ENCODE measurements at regions not wholly inside any gene's neighbourhood (a gene's known extent, or its start where the extent isn't known, plus 50 kb on each side); places are given as distances from the start of the nearest gene placed in this dataset.
"Not testable (repeated sequence)": the region's sequence is repeated elsewhere in the genome, so short reads cannot be mapped to it uniquely, and the experiment has no call there.

DNA sequence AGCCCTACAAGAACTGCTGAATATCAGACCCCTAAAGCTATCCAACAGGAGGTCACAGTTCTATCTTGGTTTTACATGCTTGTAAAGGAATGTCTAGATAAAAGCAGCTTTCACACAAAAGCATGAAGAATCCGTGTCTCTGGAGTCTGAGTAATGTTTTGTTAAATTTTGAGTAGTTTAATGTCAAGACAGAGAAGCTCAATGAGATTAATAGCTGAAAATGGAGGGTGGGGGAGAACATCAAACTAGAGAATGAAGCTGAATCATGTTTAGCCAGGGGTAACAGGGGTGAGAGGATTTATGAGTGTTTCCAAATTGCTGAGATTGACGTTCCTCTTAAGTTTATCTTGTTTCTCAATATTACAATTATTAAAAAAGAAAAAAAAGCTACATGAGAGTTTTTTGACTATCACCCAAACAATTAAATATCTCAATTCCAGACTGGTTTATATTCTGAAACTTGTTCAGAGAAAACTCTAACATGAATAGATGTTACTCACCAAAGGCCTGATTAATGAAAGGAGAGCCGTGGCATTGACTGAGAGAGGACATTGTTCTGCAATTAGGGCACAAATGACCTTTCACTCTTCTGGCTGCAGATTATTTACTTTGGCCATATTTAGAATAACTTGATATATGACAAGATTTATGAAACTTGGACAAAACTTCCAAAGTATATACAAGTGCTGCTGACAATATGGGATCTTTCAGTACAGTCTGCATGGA is 266.4 kb upstream of the ETAA1 start:
- no peaks in the 10 kb centered on the region for H3K27me3 Mint-ChIP-seq
- no peak overlapping the region for H3K4me3 Mint-ChIP-seq
- ChIA-PET CTCF (no interaction called here), POLR2A (no interaction called here)
- H3K27ac Mint-ChIP-seq, result no peak overlapping the region
- intact Hi-C loops (cut with micrococcal nuclease), result no loop called here
- no peaks in the 10 kb centered on the region for H3K4me1 Mint-ChIP-seq (ENCODE audit: low read depth)
- no peaks in the 10 kb centered on the region for H3K9me3 Mint-ChIP-seq
- DNase-seq, result no peak
- no peaks in the 10 kb centered on the region for H3K36me3 Mint-ChIP-seq

- POLR2A ChIA-PET, result no interaction called here
- intact Hi-C loops (cut with micrococcal nuclease), result no loop called here
- no peak overlapping the region for H3K27ac Mint-ChIP-seq
- no peak overlapping the region for H3K4me3 Mint-ChIP-seq
- H3K36me3 Mint-ChIP-seq, result no peaks in the 10 kb centered on the region
- H3K4me1 Mint-ChIP-seq (ENCODE audit: low read depth), result no peaks in the 10 kb centered on the region
- no peaks in the 10 kb centered on the region for H3K27me3 Mint-ChIP-seq
- no peaks in the 10 kb centered on the region for H3K9me3 Mint-ChIP-seq
- CTCF ChIA-PET, result no interaction called here
- DNase-seq, result no peak
Measured at GRCh38 chr2:67131257-67131609, 265.9 kb upstream of the ETAA1 start.

DNA sequence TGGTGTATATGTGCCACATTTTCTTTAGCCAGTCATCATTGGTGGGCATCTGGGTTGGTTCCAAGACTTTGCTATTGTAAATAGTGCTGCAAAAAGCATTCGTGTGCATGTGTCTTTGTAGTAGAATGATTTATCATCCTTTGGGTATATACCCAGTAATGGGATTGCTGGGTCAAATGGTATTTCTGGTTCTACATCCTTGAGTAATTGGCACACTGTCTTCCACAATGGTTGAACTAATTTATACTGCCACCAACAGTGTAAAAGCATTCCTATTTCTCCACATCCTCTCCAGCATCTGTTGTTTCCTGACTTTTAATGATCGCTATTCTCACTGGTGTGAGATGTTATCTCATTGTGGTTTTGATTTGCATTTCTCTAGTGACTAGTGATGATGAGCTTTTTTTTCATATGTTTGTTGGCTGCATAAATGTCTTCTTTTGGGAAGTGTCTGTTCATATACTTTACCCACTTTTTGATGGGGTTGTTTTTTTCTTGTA is 264.6 kb upstream of the ETAA1 start:
- H3K36me3 Mint-ChIP-seq; H3K4me1 Mint-ChIP-seq (ENCODE audit: low read depth); H3K27me3 Mint-ChIP-seq; H3K9me3 Mint-ChIP-seq; POLR2A ChIA-PET; intact Hi-C loops (cut with micrococcal nuclease); DNase-seq; H3K4me3 Mint-ChIP-seq; CTCF ChIA-PET; H3K27ac Mint-ChIP-seq: not testable (repeated sequence)

- Mint-ChIP-seq H3K9me3 (no peaks in the 10 kb centered on the region), H3K4me3 (no peak overlapping the region), H3K36me3 (no peaks in the 10 kb centered on the region), H3K4me1 (ENCODE audit: low read depth) (no peaks in the 10 kb centered on the region), H3K27ac (no peak overlapping the region), H3K27me3 (no peaks in the 10 kb centered on the region)
- intact Hi-C loops (cut with micrococcal nuclease), result no loop called here
- DNase-seq, result no peak
- POLR2A ChIA-PET, result no interaction called here
- CTCF ChIA-PET, result no interaction called here
Measured at GRCh38 chr2:67135208-67135607, 261.9 kb upstream of the ETAA1 start.

- no peaks in the 10 kb centered on the region for H3K36me3 Mint-ChIP-seq
- H3K27me3 Mint-ChIP-seq, result no peaks in the 10 kb centered on the region
- DNase-seq, result no peak
Measured at GRCh38 chr2:67137699-67138098, 259.4 kb upstream of the ETAA1 start.

GRCh38 chr2:67142071-67142470 is 255.1 kb upstream of the ETAA1 start:
- ChIA-PET CTCF (no interaction called here), POLR2A (no interaction called here)
- DNase-seq, result no peak
- intact Hi-C loops (cut with micrococcal nuclease), result no loop called here
- no peak overlapping the region for H3K4me3 Mint-ChIP-seq
- no peak overlapping the region for H3K27ac Mint-ChIP-seq
- no peaks in the 10 kb centered on the region for H3K4me1 Mint-ChIP-seq (ENCODE audit: low read depth)
- H3K36me3 Mint-ChIP-seq, result no peaks in the 10 kb centered on the region
- H3K27me3 Mint-ChIP-seq, result no peaks in the 10 kb centered on the region
- no peaks in the 10 kb centered on the region for H3K9me3 Mint-ChIP-seq

More at GRCh38 chr2:67137699-67138098, 259.4 kb upstream of the ETAA1 start:
- intact Hi-C loops (cut with micrococcal nuclease), result no loop called here
- POLR2A ChIA-PET, result no interaction called here
- Mint-ChIP-seq H3K27ac (no peak overlapping the region), H3K4me3 (no peak overlapping the region), H3K9me3 (no peaks in the 10 kb centered on the region), H3K4me1 (ENCODE audit: low read depth) (no peaks in the 10 kb centered on the region)
- CTCF ChIA-PET, result no interaction called here

- Mint-ChIP-seq H3K27me3 (no peaks in the 10 kb centered on the region), H3K4me1 (ENCODE audit: low read depth) (no peaks in the 10 kb centered on the region), H3K27ac (no peak overlapping the region), H3K9me3 (no peaks in the 10 kb centered on the region), H3K36me3 (no peaks in the 10 kb centered on the region), H3K4me3 (no peak overlapping the region)
- CTCF ChIA-PET, result no interaction called here
- DNase-seq, result no peak
- POLR2A ChIA-PET, result no interaction called here
- intact Hi-C loops (cut with micrococcal nuclease), result no loop called here
Measured at GRCh38 chr2:67142741-67143140, 254.4 kb upstream of the ETAA1 start.

DNA sequence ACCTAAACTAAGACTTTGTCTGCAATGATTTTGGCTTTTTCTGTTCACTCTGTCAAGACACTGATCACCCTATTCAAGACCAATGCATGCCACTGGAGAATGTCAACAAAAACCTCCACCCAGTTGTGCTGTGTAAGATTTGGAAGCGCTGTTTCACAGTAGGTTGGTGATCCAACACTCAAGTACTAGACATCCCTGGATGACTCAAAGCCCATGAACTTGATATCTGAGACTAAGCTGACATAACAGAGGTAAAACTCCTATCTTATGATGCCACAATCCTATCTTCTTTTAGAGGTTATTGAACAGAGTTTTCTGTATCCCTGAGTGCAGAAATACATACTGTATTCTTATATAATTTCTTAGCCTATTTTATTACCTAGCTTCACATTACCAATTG is 251.3 kb upstream of the ETAA1 start:
- DNase-seq, result no peak
- ChIA-PET POLR2A (no interaction called here), CTCF (no interaction called here)
- H3K9me3 Mint-ChIP-seq, result peaks cover 4% of the 10 kb centered on the region
- H3K4me1 Mint-ChIP-seq (ENCODE audit: low read depth), result no peaks in the 10 kb centered on the region
- H3K4me3 Mint-ChIP-seq, result no peak overlapping the region
- intact Hi-C loops (cut with micrococcal nuclease), result no loop called here
- H3K27me3 Mint-ChIP-seq, result no peaks in the 10 kb centered on the region
- no peaks in the 10 kb centered on the region for H3K36me3 Mint-ChIP-seq
- H3K27ac Mint-ChIP-seq, result no peak overlapping the region

DNA sequence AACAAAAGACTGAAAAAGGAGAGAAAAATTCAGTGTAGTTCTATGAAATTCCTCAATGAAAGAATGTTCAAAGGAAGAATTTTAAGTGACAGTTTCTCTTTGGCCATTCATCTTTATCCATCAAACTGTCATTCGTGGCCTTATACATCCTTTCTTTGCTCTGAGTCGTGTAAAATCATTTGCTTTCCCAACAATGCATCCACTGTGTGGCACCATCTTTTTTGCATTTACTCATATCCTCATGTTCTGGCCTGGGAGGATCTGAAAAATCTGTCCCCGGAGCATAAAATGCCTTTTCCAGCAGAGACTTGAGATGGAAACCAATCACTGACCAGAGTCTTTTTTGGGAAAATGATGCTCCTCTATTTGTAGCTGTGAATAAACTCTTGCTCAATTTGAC is 240.3 kb upstream of the ETAA1 start:
- no peaks in the 10 kb centered on the region for H3K36me3 Mint-ChIP-seq
- H3K4me3 Mint-ChIP-seq, result no peak overlapping the region
- CTCF ChIA-PET, result no interaction called here
- H3K27me3 Mint-ChIP-seq, result no peaks in the 10 kb centered on the region
- H3K9me3 Mint-ChIP-seq, result peaks cover 10% of the 10 kb centered on the region
- POLR2A ChIA-PET, result no interaction called here
- no peak overlapping the region for H3K27ac Mint-ChIP-seq
- intact Hi-C loops (cut with micrococcal nuclease), result no loop called here
- no peaks in the 10 kb centered on the region for H3K4me1 Mint-ChIP-seq (ENCODE audit: low read depth)
- DNase-seq, result no peak

DNA sequence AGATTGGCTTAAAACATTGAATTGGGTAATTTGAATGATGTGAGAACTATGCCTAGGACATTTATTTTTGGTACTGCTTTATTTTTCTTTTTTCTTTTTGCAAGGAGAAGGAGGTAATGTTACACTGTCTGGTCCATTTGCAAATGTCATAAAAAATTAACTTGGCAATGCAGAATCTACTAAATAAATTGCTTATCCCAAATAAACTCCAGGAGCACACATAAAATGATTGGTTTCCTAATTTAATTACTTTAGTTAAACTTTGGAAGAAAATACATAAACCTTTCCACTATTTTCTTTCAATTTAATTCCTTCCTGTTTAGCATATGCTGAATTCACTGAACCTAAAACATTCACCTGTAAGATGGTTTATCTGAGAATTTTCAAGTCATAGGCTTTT is 238.4 kb upstream of the ETAA1 start:
- H3K27ac Mint-ChIP-seq, result no peak overlapping the region
- intact Hi-C loops (cut with micrococcal nuclease), result no loop called here

GRCh38 chr2:67159929-67160328 is 237.2 kb upstream of the ETAA1 start:
- Mint-ChIP-seq H3K9me3 (no peaks in the 10 kb centered on the region), H3K27me3 (no peaks in the 10 kb centered on the region), H3K36me3 (no peaks in the 10 kb centered on the region), H3K4me1 (ENCODE audit: low read depth) (no peaks in the 10 kb centered on the region), H3K27ac (no peak overlapping the region), H3K4me3 (no peak overlapping the region)
- DNase-seq, result no peak
- ChIA-PET POLR2A (no interaction called here), CTCF (no interaction called here)
- intact Hi-C loops (cut with micrococcal nuclease), result no loop called here

More for the DNA sequence above, 238.4 kb upstream of the ETAA1 start:
- CTCF ChIA-PET, result no interaction called here
- POLR2A ChIA-PET, result no interaction called here
- no peaks in the 10 kb centered on the region for H3K36me3 Mint-ChIP-seq
- H3K4me3 Mint-ChIP-seq, result no peak overlapping the region
- H3K27me3 Mint-ChIP-seq, result no peaks in the 10 kb centered on the region
- DNase-seq, result no peak
- H3K9me3 Mint-ChIP-seq, result no peaks in the 10 kb centered on the region
- no peaks in the 10 kb centered on the region for H3K4me1 Mint-ChIP-seq (ENCODE audit: low read depth)

- no peaks in the 10 kb centered on the region for H3K36me3 Mint-ChIP-seq
- intact Hi-C loops (cut with micrococcal nuclease), result no loop called here
Measured at GRCh38 chr2:67164771-67165522, 232.2 kb upstream of the ETAA1 start.

DNA sequence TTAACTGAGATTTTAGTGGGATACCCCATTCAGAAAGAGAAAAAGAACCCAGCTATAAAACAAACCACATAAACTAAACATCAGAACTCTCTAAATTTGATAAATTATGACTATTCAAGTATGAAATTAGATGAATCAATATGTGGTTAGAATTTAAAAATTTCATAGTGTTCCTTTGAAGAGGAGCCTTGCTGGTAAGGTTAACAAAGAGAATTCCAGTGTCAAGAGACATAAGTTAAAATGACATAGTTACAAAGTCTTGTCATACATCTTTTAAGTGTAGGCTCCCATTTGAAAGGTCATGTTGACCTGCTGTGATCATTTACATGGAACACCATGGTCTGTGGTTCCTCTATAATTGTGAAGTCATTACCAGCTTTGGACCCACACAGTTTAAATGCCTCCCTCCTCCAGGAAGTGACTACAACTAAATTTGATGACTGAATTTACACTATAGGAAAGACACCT is 231.6 kb upstream of the ETAA1 start:
- Mint-ChIP-seq H3K4me1 (ENCODE audit: low read depth) (no peaks in the 10 kb centered on the region), H3K9me3 (peaks cover 11% of the 10 kb centered on the region), H3K36me3 (no peaks in the 10 kb centered on the region), H3K27me3 (no peaks in the 10 kb centered on the region), H3K4me3 (no peak overlapping the region), H3K27ac (no peak overlapping the region)
- DNase-seq, result no peak
- intact Hi-C loops (cut with micrococcal nuclease), result no loop called here
- ChIA-PET POLR2A (no interaction called here), CTCF (no interaction called here)

More at GRCh38 chr2:67164771-67165522, 232.2 kb upstream of the ETAA1 start:
- Mint-ChIP-seq H3K9me3 (peaks cover 11% of the 10 kb centered on the region), H3K4me1 (ENCODE audit: low read depth) (no peaks in the 10 kb centered on the region), H3K27me3 (no peaks in the 10 kb centered on the region), H3K4me3 (no peak overlapping the region), H3K27ac (no peak overlapping the region)
- no peak for DNase-seq
- POLR2A ChIA-PET, result no interaction called here
- CTCF ChIA-PET, result no interaction called here

All from activated CD4-positive, alpha-beta memory T cell treated with anti-CD3 and anti-CD28 coated beads for 36 hours (primary cell).